Esophagus mucosa (tissue), 1 donor: ENCODE measurements at regions not wholly inside any gene's neighbourhood (a gene's known extent, or its start where the extent isn't known, plus 50 kb on each side); places are given as distances from the start of the nearest gene placed in this dataset.

ENCODE experiments used
- ATAC-seq: fragments of 200-7000 bp; cut with Tn5 transposase; one replicate; pipeline ENCODE4 v1.9.1; 2020
- donor health status: DM: yes; HTN: yes; CAD: no.

- ATAC-seq, result no peak
Measured at GRCh38 chr2:217185265-217185995, 325.6 kb upstream of the TNP1 start.

- ATAC-seq, result no peak
Measured at GRCh38 chr2:217184242-217184641, 324.4 kb upstream of the TNP1 start.

- no peak for ATAC-seq
Measured at GRCh38 chr2:217183471-217183870, 323.6 kb upstream of the TNP1 start.

- no peak for ATAC-seq
Measured at GRCh38 chr2:217182926-217183325, 323.1 kb upstream of the TNP1 start.

- no peak for ATAC-seq
Measured at GRCh38 chr2:217181512-217181911, 321.6 kb upstream of the TNP1 start.

- no peak for ATAC-seq
Measured at GRCh38 chr2:217179854-217180253, 320.0 kb upstream of the TNP1 start.

GRCh38 chr2:217178341-217178740, 318.5 kb upstream of the TNP1 start:
- ATAC-seq, result no peak

GRCh38 chr2:217177720-217178119, 317.9 kb upstream of the TNP1 start:
- ATAC-seq, result no peak

- no peak for ATAC-seq
Measured at GRCh38 chr2:217171874-217172273, 312.0 kb upstream of the TNP1 start.

- ATAC-seq, result no peak
Measured at GRCh38 chr2:217168496-217168895, 308.6 kb upstream of the TNP1 start.

GRCh38 chr2:217167531-217167930, 307.7 kb upstream of the TNP1 start:
- ATAC-seq, result no peak

GRCh38 chr2:217166241-217166850, 306.5 kb upstream of the TNP1 start:
- no peak for ATAC-seq

- ATAC-seq, result no peak
Measured at GRCh38 chr2:217165547-217165946, 305.7 kb upstream of the TNP1 start.

GRCh38 chr2:217163987-217164386, 304.1 kb upstream of the TNP1 start:
- no peak for ATAC-seq

- no peak for ATAC-seq
Measured at GRCh38 chr2:217162533-217162932, 302.7 kb upstream of the TNP1 start.

- no peak for ATAC-seq
Measured at GRCh38 chr2:217160978-217161973, 301.4 kb upstream of the TNP1 start.

- ATAC-seq, result peak; percentile 71
Measured at GRCh38 chr2:217160103-217160743, 300.4 kb upstream of the TNP1 start.

GRCh38 chr2:217158928-217159327, 299.1 kb upstream of the TNP1 start:
- no peak for ATAC-seq

- no peak for ATAC-seq
Measured at GRCh38 chr2:217157581-217157980, 297.7 kb upstream of the TNP1 start.

GRCh38 chr2:217156801-217157200, 296.9 kb upstream of the TNP1 start:
- ATAC-seq, result no peak

GRCh38 chr2:217154923-217155322, 295.1 kb upstream of the TNP1 start:
- no peak for ATAC-seq

GRCh38 chr2:217153510-217153909, 293.6 kb upstream of the TNP1 start:
- ATAC-seq, result no peak

GRCh38 chr2:217152831-217153230, 293.0 kb upstream of the TNP1 start:
- no peak for ATAC-seq
